Breast epithelium (tissue), 4 donors: ENCODE measurements at regions not wholly inside any gene's neighbourhood (a gene's known extent, or its start where the extent isn't known, plus 50 kb on each side); places are given as distances from the start of the nearest gene placed in this dataset.
A peak's percentile ranks its signal among the peaks of the same experiment; 100 is the strongest.

ENCODE experiments used
- DNase-seq, 2 donors: peaks; one replicate each; pipeline ENCODE4 v3.0.0-alpha.2; 2019; ENCODE audit warnings: low spot score in 2 of 2
- H3K27ac ChIP-seq, 2 donors: fragments of 200-600 bp; sonication (generic) in 1 of 2; one replicate each; pipeline ENCODE4 v1.5.1; 2016 to 2019; ENCODE audit warnings: mild to moderate bottlenecking in 1 of 2
- H3K27me3 ChIP-seq, 2 donors: fragments of 200-600 bp; sonication (generic) in 1 of 2; one replicate each; pipeline versions ENCODE4 v1.5.1 to v1.6.0; 2017 to 2019; ENCODE audit warnings: control low read depth in 1 of 2, mild to moderate bottlenecking in 1 of 2
- H3K36me3 ChIP-seq: fragments of 200-600 bp; one replicate; pipeline ENCODE4 v1.5.1; 2019
- H3K4me1 ChIP-seq, 2 donors: fragments of 200-600 bp; sonication (generic); one replicate each; pipeline ENCODE4 v1.5.1; 2016 to 2019; ENCODE audit warnings: control low read depth in 1 of 2
- H3K4me3 ChIP-seq, 3 donors: fragments of 200-600 bp; sonication (generic); 1 replicate in 2 of 3; 2 replicates in 1 of 3; pipeline ENCODE4 v1.5.1; 2016 to 2019; ENCODE audit warnings: mild to moderate bottlenecking in 3 of 3, moderate library complexity in 2 of 3
- H3K9me3 ChIP-seq, 2 donors: fragments of 200-600 bp; sonication (generic) in 1 of 2; one replicate each; pipeline ENCODE4 v1.5.1; 2016 to 2019; ENCODE audit warnings: control low read depth in 1 of 2
- CTCF ChIP-seq, 3 donors: fragments of 450-650 bp; IDR thresholded peaks; one replicate each; pipeline ENCODE4 v1.5.1; 2016 to 2017; ENCODE audit warnings: antibody characterized with exemption in 3 of 3, mild to moderate bottlenecking in 3 of 3, moderate library complexity in 3 of 3
- POLR2A ChIP-seq: fragments of 450-650 bp; IDR thresholded peaks from one replicate; pipeline ENCODE4 v1.6.1; 2016; ENCODE audit warnings: antibody characterized with exemption, mild to moderate bottlenecking, moderate library complexity
- POLR2AphosphoS5 ChIP-seq, 3 donors: sonication (generic); formaldehyde crosslinking; IDR thresholded peaks; one replicate each; pipeline ENCODE4 v1.6.1; 2017; ENCODE audit warnings: antibody characterized with exemption in 3 of 3
- intact Hi-C: fragments of 100-400 bp; cut with DNase I; formaldehyde crosslinking; loops from one replicate; pipeline ENCODE4 v1.15.1; 2023; ENCODE audit warnings: low total_unique reads

GRCh38 chr19:5290336-5291262, 50.0 kb downstream of the PTPRS start:
- Histone ChIP-seq H3K36me3 (no peaks in the 10 kb centered on the region), H3K4me3 (peak overlapping the region; percentile 74 to 87 (median 86)), H3K27me3 (no peaks in the 10 kb centered on the region), H3K9me3 (no peaks in the 10 kb centered on the region), H3K27ac (peak overlapping the region; percentile 8 to 80), H3K4me1 (no peaks in the 10 kb centered on the region)
- intact Hi-C loops = no loop called here
- no peak for TF ChIP-seq CTCF (IDR thresholded peaks at IDR 0.05)
- no peak for TF ChIP-seq POLR2AphosphoS5 (IDR thresholded peaks at IDR 0.05)
- TF ChIP-seq POLR2A = no peak
- DNase-seq = no peak

- TF ChIP-seq CTCF (IDR thresholded peaks at IDR 0.05) (no peak), POLR2AphosphoS5 (IDR thresholded peaks at IDR 0.05) (no peak), POLR2A (no peak)
- intact Hi-C loops = no loop called here
- DNase-seq = no peak
- Histone ChIP-seq H3K36me3 (no peaks in the 10 kb centered on the region), H3K27ac (peak overlapping the region in 1 of 2 donors; percentile 80), H3K27me3 (no peaks in the 10 kb centered on the region), H3K4me3 (peak overlapping the region in 1 of 3 donors; percentile 87), H3K4me1 (no peaks in the 10 kb centered on the region), H3K9me3 (no peaks in the 10 kb centered on the region)
Observed at GRCh38 chr19:5289060-5289990, 51.3 kb downstream of the PTPRS start.

- H3K27me3 ChIP-seq = no peaks in the 10 kb centered on the region
- no peaks in the 10 kb centered on the region for H3K4me1 ChIP-seq
- DNase-seq = no peak
- H3K9me3 ChIP-seq = no peaks in the 10 kb centered on the region
- peak overlapping the region; percentile 16 to 32 (median 20) for H3K4me3 ChIP-seq
- intact Hi-C loops = no loop called here
- H3K27ac ChIP-seq = peak overlapping the region in 1 of 2 donors; percentile 80
- no peak for TF ChIP-seq POLR2AphosphoS5 (IDR thresholded peaks at IDR 0.05)
- TF ChIP-seq CTCF (IDR thresholded peaks at IDR 0.05) = no peak
- no peak for TF ChIP-seq POLR2A
- no peaks in the 10 kb centered on the region for H3K36me3 ChIP-seq
Observed at GRCh38 chr19:5288347-5288739, 52.3 kb downstream of the PTPRS start.

GRCh38 chr19:5287066-5287465, 53.5 kb downstream of the PTPRS start:
- DNase-seq = no peak
- Histone ChIP-seq H3K4me1 (no peaks in the 10 kb centered on the region), H3K27ac (peak overlapping the region in 1 of 2 donors; percentile 20), H3K36me3 (no peaks in the 10 kb centered on the region), H3K4me3 (no peak overlapping the region), H3K9me3 (no peaks in the 10 kb centered on the region), H3K27me3 (no peaks in the 10 kb centered on the region)
- no peak for TF ChIP-seq POLR2AphosphoS5 (IDR thresholded peaks at IDR 0.05)
- TF ChIP-seq POLR2A = no peak
- TF ChIP-seq CTCF (IDR thresholded peaks at IDR 0.05) = no peak
- intact Hi-C loops = no loop called here
